OCI-LY1 (cell line): ENCODE measurements at regions not wholly inside any gene's neighbourhood (a gene's known extent, or its start where the extent isn't known, plus 50 kb on each side); places are given as distances from the start of the nearest gene placed in this dataset.

Source experiments
- H2AFZ ChIP-seq: fragments of 200-600 bp; sonication (generic), shearing (Covaris generic); 2 replicates; pipeline ENCODE4 v1.6.0; 2014; ENCODE audit warnings: antibody characterized with exemption, mild to moderate bottlenecking, low read length
- H3F3A ChIP-seq: fragments of 200-600 bp; sonication (generic), shearing (Covaris generic); 2 replicates; pipeline ENCODE4 v1.6.0; 2014; ENCODE audit warnings: mild to moderate bottlenecking, antibody characterized with exemption, low read length, moderate library complexity; ENCODE audit not compliant: insufficient read depth
- H3K27ac ChIP-seq: fragments of 200-600 bp; sonication (generic); 2 replicates; pipeline ENCODE4 v1.5.1; 2014; ENCODE audit warnings: low read length, mixed run types, mild to moderate bottlenecking, low read depth; ENCODE audit not compliant: poor library complexity, severe bottlenecking
- H3K27me3 ChIP-seq: fragments of 200-600 bp; sonication (generic); 2 replicates; pipeline ENCODE4 v1.6.0; 2014; ENCODE audit warnings: antibody characterized with exemption, mild to moderate bottlenecking, low read length, moderate library complexity; ENCODE audit not compliant: insufficient read depth
- H3K36me3 ChIP-seq: fragments of 200-600 bp; sonication (generic); 2 replicates; pipeline ENCODE4 v1.6.1; 2014; ENCODE audit warnings: mild to moderate bottlenecking, antibody characterized with exemption, low read length, moderate library complexity, mixed read lengths; ENCODE audit not compliant: insufficient read depth
- H3K4me1 ChIP-seq: fragments of 200-600 bp; sonication (generic); 2 replicates; pipeline ENCODE4 v1.5.1; 2014; ENCODE audit warnings: mild to moderate bottlenecking, low read length, moderate library complexity; ENCODE audit not compliant: insufficient read depth, severe bottlenecking
- H3K4me2 ChIP-seq: fragments of 200-600 bp; sonication (generic), shearing (Covaris generic); 2 replicates; pipeline ENCODE4 v1.6.1; 2014; ENCODE audit warnings: low read length
- H3K4me3 ChIP-seq: fragments of 200-600 bp; sonication (generic); 2 replicates; pipeline ENCODE4 v1.5.1; 2014; ENCODE audit warnings: low read length, low read depth, mild to moderate bottlenecking, mixed read lengths; ENCODE audit not compliant: poor library complexity, severe bottlenecking
- H3K79me2 ChIP-seq: fragments of 200-600 bp; shearing (Covaris generic); 2 replicates; pipeline ENCODE4 v1.6.1; 2016; ENCODE audit warnings: mixed run types, low read length, mixed read lengths; ENCODE audit not compliant: insufficient read depth
- H3K9ac ChIP-seq: fragments of 200-600 bp; sonication (generic), shearing (Covaris generic); 2 replicates; pipeline ENCODE4 v1.6.1; 2014; ENCODE audit warnings: mild to moderate bottlenecking, low read length, mixed read lengths
- H3K9me2 ChIP-seq: fragments of 200-600 bp; sonication (generic), shearing (Covaris generic); 2 replicates; pipeline ENCODE4 v1.6.1; 2014; ENCODE audit warnings: low read depth, mild to moderate bottlenecking, low read length, mixed read lengths
- H3K9me3 ChIP-seq: fragments of 200-600 bp; shearing (Covaris generic); 2 replicates; pipeline ENCODE4 v1.6.1; 2014; ENCODE audit warnings: low read length, mixed read lengths
- H4K20me1 ChIP-seq: fragments of 200-600 bp; sonication (generic), shearing (Covaris generic); 2 replicates; pipeline ENCODE4 v1.6.0; 2016; ENCODE audit warnings: mild to moderate bottlenecking, low read length; ENCODE audit not compliant: insufficient read depth
- EZH2 ChIP-seq: fragments of 200-600 bp; sonication (generic), shearing (Covaris generic); IDR thresholded peaks from 2 replicates; pipeline ENCODE4 v1.8.0; 2017; ENCODE audit warnings: borderline replicate concordance, mixed run types, mild to moderate bottlenecking, antibody characterized with exemption, low read length, moderate library complexity, mixed read lengths
- TF ChIP-seq, protein P1 (sequence below): fragments of 200-600 bp; sonication (generic), shearing (Covaris generic); IDR thresholded peaks from 2 replicates; pipeline ENCODE4 v1.5.1; 2017; ENCODE audit warnings: mild to moderate bottlenecking, antibody characterized with exemption, low read length, moderate library complexity, mixed read lengths

DNA sequence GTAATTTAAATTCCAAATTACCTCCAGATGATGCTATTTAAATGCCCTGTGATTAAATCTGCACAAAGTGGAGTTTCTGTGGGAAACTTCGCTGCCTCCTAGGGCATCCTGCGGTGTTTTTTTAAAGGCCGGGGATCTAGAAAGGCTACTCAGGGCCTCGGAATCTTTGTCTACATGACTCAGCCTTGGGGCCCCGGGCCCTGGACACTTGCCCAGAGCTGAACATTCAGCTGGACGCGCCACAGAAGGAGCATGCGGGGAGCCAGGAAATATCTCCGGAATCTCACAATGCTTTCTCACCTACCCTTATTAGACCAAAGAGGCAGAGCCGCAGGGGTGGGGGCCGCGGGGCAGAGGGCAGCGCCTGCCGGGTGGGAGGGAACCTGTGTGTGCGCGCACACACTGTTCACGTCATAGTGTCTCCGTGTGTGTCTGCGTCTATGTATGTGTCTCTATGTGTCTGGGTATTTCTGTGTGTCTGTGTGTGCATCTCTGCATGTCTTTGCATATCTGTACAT lies 145.5 kb upstream of the TPM1 start:
- Histone ChIP-seq H3K4me2 (no peak overlapping the region), H3K4me1 (no peaks in the 10 kb centered on the region), H3K27me3 (no peaks in the 10 kb centered on the region), H3F3A (no peaks in the 10 kb centered on the region), H3K4me3 (no peak overlapping the region), H2AFZ (no peak overlapping the region), H3K9me3 (no peaks in the 10 kb centered on the region), H3K9me2 (no peaks in the 10 kb centered on the region), H3K36me3 (no peaks in the 10 kb centered on the region), H3K9ac (no peak overlapping the region), H3K79me2 (no peaks in the 10 kb centered on the region), H4K20me1 (no peaks in the 10 kb centered on the region), H3K27ac (no peak overlapping the region)
- TF ChIP-seq, protein P1, sequence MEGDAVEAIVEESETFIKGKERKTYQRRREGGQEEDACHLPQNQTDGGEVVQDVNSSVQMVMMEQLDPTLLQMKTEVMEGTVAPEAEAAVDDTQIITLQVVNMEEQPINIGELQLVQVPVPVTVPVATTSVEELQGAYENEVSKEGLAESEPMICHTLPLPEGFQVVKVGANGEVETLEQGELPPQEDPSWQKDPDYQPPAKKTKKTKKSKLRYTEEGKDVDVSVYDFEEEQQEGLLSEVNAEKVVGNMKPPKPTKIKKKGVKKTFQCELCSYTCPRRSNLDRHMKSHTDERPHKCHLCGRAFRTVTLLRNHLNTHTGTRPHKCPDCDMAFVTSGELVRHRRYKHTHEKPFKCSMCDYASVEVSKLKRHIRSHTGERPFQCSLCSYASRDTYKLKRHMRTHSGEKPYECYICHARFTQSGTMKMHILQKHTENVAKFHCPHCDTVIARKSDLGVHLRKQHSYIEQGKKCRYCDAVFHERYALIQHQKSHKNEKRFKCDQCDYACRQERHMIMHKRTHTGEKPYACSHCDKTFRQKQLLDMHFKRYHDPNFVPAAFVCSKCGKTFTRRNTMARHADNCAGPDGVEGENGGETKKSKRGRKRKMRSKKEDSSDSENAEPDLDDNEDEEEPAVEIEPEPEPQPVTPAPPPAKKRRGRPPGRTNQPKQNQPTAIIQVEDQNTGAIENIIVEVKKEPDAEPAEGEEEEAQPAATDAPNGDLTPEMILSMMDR: no peak
- TF ChIP-seq EZH2: no peak

DNA sequence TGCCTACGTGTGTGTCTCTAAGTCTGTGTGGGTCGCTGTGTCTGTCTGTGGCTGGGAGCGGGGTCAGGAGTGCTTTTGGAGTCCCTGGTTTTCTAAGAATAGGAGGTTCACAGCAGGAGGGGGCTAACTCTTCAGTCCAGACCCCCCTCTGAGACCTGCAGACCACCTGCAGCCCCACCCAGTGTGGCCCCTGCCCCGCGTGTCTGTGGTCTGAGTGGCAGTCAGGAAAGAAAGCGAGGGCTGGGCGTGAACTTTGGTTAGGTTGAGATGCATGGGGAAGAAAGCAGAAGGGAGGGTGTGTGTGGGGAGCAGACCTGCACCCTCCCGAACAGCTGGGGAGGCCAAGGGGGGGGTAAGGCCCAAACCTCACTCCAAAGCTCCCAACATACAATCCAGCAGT lies 144.9 kb upstream of the TPM1 start:
- Histone ChIP-seq H3K4me3 (no peak overlapping the region), H4K20me1 (no peaks in the 10 kb centered on the region), H3F3A (no peaks in the 10 kb centered on the region), H3K9me2 (no peaks in the 10 kb centered on the region), H3K27me3 (no peaks in the 10 kb centered on the region), H2AFZ (no peak overlapping the region), H3K79me2 (no peaks in the 10 kb centered on the region), H3K36me3 (no peaks in the 10 kb centered on the region), H3K9ac (no peak overlapping the region), H3K4me2 (no peak overlapping the region), H3K9me3 (no peaks in the 10 kb centered on the region), H3K27ac (no peak overlapping the region), H3K4me1 (no peaks in the 10 kb centered on the region)
- TF ChIP-seq EZH2: no peak
- TF ChIP-seq, protein P1: no peak

DNA sequence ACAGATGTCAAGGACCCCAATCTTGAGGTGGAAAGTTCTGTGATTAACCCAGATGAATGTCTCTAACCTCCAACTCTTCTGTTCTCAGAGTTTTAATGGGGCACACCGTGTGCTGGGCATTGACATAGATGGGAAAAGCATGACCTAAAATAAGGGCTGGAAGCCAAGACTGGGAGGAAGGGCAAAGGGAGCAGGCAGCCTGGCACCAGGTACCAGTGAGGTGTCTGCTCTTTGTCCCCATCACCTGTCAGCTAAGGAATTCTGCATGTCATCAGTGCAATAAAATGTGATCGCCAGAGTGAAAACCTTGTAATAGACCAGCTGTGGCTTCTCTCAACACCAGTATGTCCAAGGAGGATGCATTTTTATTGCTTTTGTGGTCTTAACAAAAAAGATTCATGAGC lies 143.5 kb upstream of the TPM1 start:
- H3K27ac ChIP-seq: no peak overlapping the region
- no peaks in the 10 kb centered on the region for H4K20me1 ChIP-seq
- TF ChIP-seq, protein P1: no peak
- no peak for TF ChIP-seq EZH2
- no peaks in the 10 kb centered on the region for H3K36me3 ChIP-seq
- no peaks in the 10 kb centered on the region for H3K27me3 ChIP-seq
- H2AFZ ChIP-seq: no peak overlapping the region
- no peaks in the 10 kb centered on the region for H3K9me3 ChIP-seq
- H3K79me2 ChIP-seq: no peaks in the 10 kb centered on the region
- no peak overlapping the region for H3K4me2 ChIP-seq
- no peaks in the 10 kb centered on the region for H3F3A ChIP-seq
- H3K9ac ChIP-seq: no peak overlapping the region
- H3K9me2 ChIP-seq: no peaks in the 10 kb centered on the region
- no peaks in the 10 kb centered on the region for H3K4me1 ChIP-seq
- H3K4me3 ChIP-seq: no peak overlapping the region
